ENCODE measurements at regions not wholly inside any gene's neighbourhood (a gene's known extent, or its start where the extent isn't known, plus 50 kb on each side); places are given as distances from the start of the nearest gene placed in this dataset.

DNA sequence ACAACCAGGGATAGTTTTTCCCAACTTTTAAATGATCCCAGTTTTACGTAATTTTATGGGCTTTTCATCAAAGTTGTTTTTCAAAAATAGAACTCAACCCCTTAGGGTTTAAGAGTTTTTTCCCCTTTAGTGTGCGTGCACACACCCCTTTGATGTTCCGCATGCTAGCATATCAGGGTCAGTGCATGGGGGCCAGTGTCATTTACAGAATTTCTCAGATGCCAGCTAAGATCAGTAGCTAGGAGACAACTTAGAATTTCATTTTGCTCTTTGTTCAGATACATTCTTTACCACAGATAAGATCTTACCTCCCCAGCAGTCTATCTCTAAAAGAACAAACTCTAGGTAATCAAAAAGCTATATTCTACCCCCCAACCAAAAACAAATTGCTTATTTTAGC lies 238.5 kb upstream of the SASH1 start:
- DNase-seq (ENCODE audit: low spot score in 2 of 2) = no peak
- TF ChIP-seq EP300 (IDR thresholded peaks at IDR 0.05) (no peak), POLR2A (IDR thresholded peaks at IDR 0.05) (no peak)
- TF ChIP-seq, protein P1, sequence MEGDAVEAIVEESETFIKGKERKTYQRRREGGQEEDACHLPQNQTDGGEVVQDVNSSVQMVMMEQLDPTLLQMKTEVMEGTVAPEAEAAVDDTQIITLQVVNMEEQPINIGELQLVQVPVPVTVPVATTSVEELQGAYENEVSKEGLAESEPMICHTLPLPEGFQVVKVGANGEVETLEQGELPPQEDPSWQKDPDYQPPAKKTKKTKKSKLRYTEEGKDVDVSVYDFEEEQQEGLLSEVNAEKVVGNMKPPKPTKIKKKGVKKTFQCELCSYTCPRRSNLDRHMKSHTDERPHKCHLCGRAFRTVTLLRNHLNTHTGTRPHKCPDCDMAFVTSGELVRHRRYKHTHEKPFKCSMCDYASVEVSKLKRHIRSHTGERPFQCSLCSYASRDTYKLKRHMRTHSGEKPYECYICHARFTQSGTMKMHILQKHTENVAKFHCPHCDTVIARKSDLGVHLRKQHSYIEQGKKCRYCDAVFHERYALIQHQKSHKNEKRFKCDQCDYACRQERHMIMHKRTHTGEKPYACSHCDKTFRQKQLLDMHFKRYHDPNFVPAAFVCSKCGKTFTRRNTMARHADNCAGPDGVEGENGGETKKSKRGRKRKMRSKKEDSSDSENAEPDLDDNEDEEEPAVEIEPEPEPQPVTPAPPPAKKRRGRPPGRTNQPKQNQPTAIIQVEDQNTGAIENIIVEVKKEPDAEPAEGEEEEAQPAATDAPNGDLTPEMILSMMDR (IDR thresholded peaks at IDR 0.05) = no peak
- H3K4me3 ChIP-seq = no peak overlapping the region
- H3K36me3 ChIP-seq = no peaks in the 10 kb centered on the region
- H3K27me3 ChIP-seq = no peaks in the 10 kb centered on the region
- H3K4me1 ChIP-seq = no peaks in the 10 kb centered on the region
- H3K9me3 ChIP-seq = no peaks in the 10 kb centered on the region
- no peak overlapping the region for H3K27ac ChIP-seq
- WGBS, 2 donors = 84 to 92% methylated on average over 3 of the region's 3 CpGs

DNA sequence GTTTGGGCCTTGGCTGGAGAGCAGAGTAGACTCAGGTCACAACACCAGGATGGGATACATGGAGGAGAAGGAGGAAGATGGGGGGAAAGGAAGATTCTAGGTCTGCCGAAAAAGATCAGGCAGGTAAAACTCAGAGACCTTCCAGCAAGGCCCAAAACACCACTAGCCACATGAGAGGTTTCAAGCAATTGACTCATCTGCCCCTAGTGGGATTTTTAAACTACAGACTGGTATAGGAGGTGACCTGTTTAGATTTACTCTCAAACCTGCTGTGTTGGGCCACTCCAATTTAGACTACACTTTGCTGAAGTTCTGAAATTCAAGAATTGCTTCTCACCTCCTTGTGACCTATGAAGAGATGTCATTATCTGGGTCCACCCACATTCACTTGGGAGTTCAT lies 236.9 kb upstream of the SASH1 start:
- WGBS, 2 donors = 94 to 100% methylated on average over 1 of the region's 1 CpG
- Histone ChIP-seq H3K36me3 (no peaks in the 10 kb centered on the region), H3K4me3 (no peak overlapping the region), H3K9me3 (no peaks in the 10 kb centered on the region), H3K27me3 (no peaks in the 10 kb centered on the region), H3K27ac (no peak overlapping the region), H3K4me1 (no peaks in the 10 kb centered on the region)
- no peak for DNase-seq (ENCODE audit: low spot score in 2 of 2)
- no peak for TF ChIP-seq POLR2A (IDR thresholded peaks at IDR 0.05)
- TF ChIP-seq, protein P1 (IDR thresholded peaks at IDR 0.05) = no peak
- no peak for TF ChIP-seq EP300 (IDR thresholded peaks at IDR 0.05)

DNA sequence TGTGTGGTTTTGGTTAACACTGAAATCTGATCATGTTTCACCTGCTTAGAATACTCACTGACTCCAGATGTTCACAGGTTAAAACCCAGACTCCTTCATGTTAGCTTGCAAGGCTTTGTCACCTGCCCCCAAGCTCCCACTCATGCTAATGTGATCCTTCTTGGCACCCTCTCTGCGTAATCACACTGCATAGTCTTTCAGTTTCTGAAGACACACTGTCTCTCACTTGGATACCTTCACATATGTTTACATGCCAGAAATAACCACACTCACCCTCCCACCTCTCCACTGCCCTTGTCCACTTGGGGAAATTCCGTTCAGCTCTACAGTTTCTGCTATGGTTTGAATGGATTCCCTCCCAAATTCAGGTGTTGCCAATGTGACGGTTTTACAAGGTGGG lies 234.7 kb upstream of the SASH1 start:
- Histone ChIP-seq H3K4me1 (no peaks in the 10 kb centered on the region), H3K27me3 (no peaks in the 10 kb centered on the region), H3K9me3 (peaks cover 0 to 4% (median 0%) of the 10 kb centered on the region in 4 donors), H3K36me3 (no peaks in the 10 kb centered on the region), H3K4me3 (no peak overlapping the region), H3K27ac (no peak overlapping the region)
- 89 to 93% methylated on average over 3 of the region's 3 CpGs for WGBS, 2 donors
- no peak for DNase-seq (ENCODE audit: low spot score in 2 of 2)
- no peak for TF ChIP-seq EP300 (IDR thresholded peaks at IDR 0.05)
- TF ChIP-seq, protein P1 (IDR thresholded peaks at IDR 0.05) = no peak
- no peak for TF ChIP-seq POLR2A (IDR thresholded peaks at IDR 0.05)

DNA sequence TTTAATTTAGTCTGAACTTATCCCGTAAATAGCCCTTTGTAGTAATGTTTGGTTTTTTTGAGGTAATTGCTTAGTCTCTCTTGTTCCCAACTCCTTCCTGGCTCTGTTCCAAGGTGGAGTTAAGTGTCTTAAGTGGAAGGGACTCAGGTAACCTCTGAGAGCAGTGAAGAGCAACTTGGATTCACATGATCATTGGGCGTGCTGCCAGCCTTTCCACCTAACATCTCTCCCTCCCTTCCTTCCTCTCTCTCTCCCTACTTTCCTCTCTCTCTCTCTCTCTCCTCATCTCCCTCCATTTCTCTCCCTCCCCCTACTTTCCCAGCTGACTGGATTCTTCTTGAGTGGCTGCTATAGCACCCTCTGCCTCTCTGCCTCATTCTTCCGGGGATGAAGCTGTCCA lies 232.9 kb upstream of the SASH1 start:
- Histone ChIP-seq H3K4me1 (no peaks in the 10 kb centered on the region), H3K27me3 (no peaks in the 10 kb centered on the region), H3K27ac (no peak overlapping the region), H3K9me3 (peaks cover 0 to 4% (median 0%) of the 10 kb centered on the region in 4 donors), H3K4me3 (no peak overlapping the region), H3K36me3 (no peaks in the 10 kb centered on the region)
- WGBS, 2 donors = 81 to 82% methylated on average over 3 of the region's 3 CpGs
- TF ChIP-seq POLR2A (IDR thresholded peaks at IDR 0.05) (no peak), EP300 (IDR thresholded peaks at IDR 0.05) (no peak)
- TF ChIP-seq, protein P1 (IDR thresholded peaks at IDR 0.05) = no peak
- DNase-seq (ENCODE audit: low spot score in 2 of 2) = no peak

DNA sequence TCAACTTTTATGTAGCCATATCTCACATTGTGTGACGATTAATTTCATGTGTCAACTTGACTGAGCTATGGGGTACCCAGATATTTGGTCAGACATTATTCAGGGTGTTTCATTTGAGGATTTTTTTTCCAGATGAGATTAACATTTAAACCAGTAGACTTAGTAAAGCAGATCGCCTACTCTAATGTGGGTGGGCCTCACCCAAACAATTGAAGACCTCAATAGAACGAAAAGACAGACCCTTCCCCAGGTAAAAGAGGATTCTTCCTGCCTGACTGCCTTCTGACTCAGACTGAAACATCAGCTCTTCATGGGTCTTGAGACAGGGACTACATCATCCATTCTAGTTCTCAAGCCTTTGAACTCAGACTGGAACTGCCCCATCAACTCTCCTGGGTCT lies 231.7 kb upstream of the SASH1 start:
- TF ChIP-seq, protein P1 (IDR thresholded peaks at IDR 0.05) = no peak
- TF ChIP-seq EP300 (IDR thresholded peaks at IDR 0.05) (no peak), POLR2A (IDR thresholded peaks at IDR 0.05) (no peak)
- no peak for DNase-seq (ENCODE audit: low spot score in 2 of 2)
- no peaks in the 10 kb centered on the region for H3K27me3 ChIP-seq
- no peak overlapping the region for H3K4me3 ChIP-seq
- WGBS, 2 donors = 92 to 96% methylated on average over 3 of the region's 3 CpGs
- H3K9me3 ChIP-seq = peaks cover 0 to 4% (median 0%) of the 10 kb centered on the region in 4 donors
- no peaks in the 10 kb centered on the region for H3K36me3 ChIP-seq
- no peak overlapping the region for H3K27ac ChIP-seq
- H3K4me1 ChIP-seq = no peaks in the 10 kb centered on the region

Data from tibial nerve (tissue), 4 donors.